Spinal cord (tissue), 9 donors: ENCODE measurements at regions not wholly inside any gene's neighbourhood (a gene's known extent, or its start where the extent isn't known, plus 50 kb on each side); places are given as distances from the start of the nearest gene placed in this dataset.
"Not testable (repeated sequence)": the region's sequence is repeated elsewhere in the genome, so short reads cannot be mapped to it uniquely, and the experiment has no call there.

Source experiments
- DNase-seq, 6 donors: peaks; one replicate each; pipeline versions ENCODE4 v3.0.0 to v3.0.0-alpha.2; 2013 to 2015; ENCODE audit warnings: low spot score in 6 of 6, low read depth in 4 of 6
- H3K27ac ChIP-seq: one replicate; pipeline ENCODE4 v1.5.1; 2013; ENCODE audit warnings: low read depth, low read length, control low read depth
- H3K27me3 ChIP-seq: one replicate; pipeline ENCODE4 v1.6.1; 2013; ENCODE audit warnings: low read length; ENCODE audit not compliant: control insufficient read depth, insufficient read depth
- H3K36me3 ChIP-seq: one replicate; pipeline ENCODE4 v1.6.1; 2013; ENCODE audit warnings: low read length; ENCODE audit not compliant: control insufficient read depth, insufficient read depth
- H3K4me1 ChIP-seq: one replicate; pipeline ENCODE4 v1.6.1; 2013; ENCODE audit warnings: low read length; ENCODE audit not compliant: control insufficient read depth, insufficient read depth
- H3K4me3 ChIP-seq: one replicate; pipeline ENCODE4 v1.5.1; 2013; ENCODE audit warnings: low read depth, low read length, control low read depth
- H3K9me3 ChIP-seq: one replicate; pipeline ENCODE4 v1.6.1; 2013; ENCODE audit warnings: low read length; ENCODE audit not compliant: control insufficient read depth, insufficient read depth
- WGBS: methylation state at CpG from one replicate; pipeline ENCODE4 v1.1.5; 2013; ENCODE audit warnings: missing lambda C conversion rate; ENCODE audit not compliant: insufficient coverage; 5-methylcytosine and 5-hydroxymethylcytosine counted together
- donor health status: healthy.

- no peak overlapping the region for H3K4me3 ChIP-seq
- WGBS = 59% methylated on average over 7 of the region's 10 CpGs
- no peak overlapping the region for H3K27ac ChIP-seq
- peaks cover 6% of the 10 kb centered on the region for H3K4me1 ChIP-seq
- H3K9me3 ChIP-seq = no peaks in the 10 kb centered on the region
- no peak for DNase-seq
- no peaks in the 10 kb centered on the region for H3K36me3 ChIP-seq
- peaks cover 9% of the 10 kb centered on the region for H3K27me3 ChIP-seq
These were observed 183.1 kb downstream of the UACA start for GRCh38 chr15:70580286-70580685.

DNA sequence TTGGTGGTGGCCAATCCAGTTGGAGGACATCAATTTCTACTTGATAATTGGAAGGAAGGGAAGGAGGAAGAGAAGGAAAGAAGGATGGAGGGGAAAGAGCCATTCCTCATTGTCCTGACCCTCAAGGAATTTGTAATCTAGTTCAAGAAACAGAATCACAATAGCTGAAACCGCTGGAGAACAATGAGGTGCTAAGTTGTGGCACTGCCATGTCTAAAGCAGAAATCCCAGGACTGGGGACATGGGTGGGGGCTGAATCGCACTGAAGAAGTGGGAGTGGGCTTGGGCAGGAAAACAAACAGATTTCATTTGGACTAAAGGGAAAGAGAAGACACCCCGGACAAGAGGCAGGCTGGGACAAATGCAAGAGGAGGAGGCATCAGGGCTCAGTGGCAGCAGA is 183.6 kb downstream of the UACA start:
- H3K27ac ChIP-seq = no peak overlapping the region
- no peaks in the 10 kb centered on the region for H3K36me3 ChIP-seq
- peaks cover 6% of the 10 kb centered on the region for H3K27me3 ChIP-seq
- DNase-seq = no peak
- WGBS = 55% methylated on average over 3 of the region's 3 CpGs
- no peaks in the 10 kb centered on the region for H3K9me3 ChIP-seq
- H3K4me1 ChIP-seq = peaks cover under 1% of the 10 kb centered on the region
- H3K4me3 ChIP-seq = no peak overlapping the region

DNA sequence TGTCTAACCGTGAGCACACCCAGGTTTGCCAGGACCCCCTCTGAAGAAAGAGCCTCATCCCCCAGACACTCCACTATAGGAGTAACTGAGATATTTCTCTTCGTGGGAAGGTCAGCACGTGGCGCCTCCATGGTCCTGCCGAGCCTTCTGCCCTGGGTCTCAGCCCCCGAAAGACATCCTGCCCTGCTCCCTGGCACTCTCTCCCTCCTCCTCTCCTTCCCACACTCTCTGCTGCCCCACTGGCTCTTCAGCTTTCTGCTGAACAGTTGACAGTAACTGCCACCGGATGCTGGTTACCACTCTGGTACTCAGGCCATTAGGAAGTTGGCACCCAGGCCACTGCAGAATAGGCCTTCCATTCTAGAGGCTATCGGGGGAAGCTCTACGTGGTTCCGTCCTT is 185.2 kb downstream of the UACA start:
- Histone ChIP-seq H3K27ac (no peak overlapping the region), H3K4me3 (no peak overlapping the region), H3K36me3 (no peaks in the 10 kb centered on the region), H3K4me1 (no peaks in the 10 kb centered on the region), H3K9me3 (no peaks in the 10 kb centered on the region), H3K27me3 (no peaks in the 10 kb centered on the region)
- over 99% methylated on average over 9 of the region's 10 CpGs for WGBS
- DNase-seq = no peak

GRCh38 chr15:70576696-70577095 is 186.7 kb downstream of the UACA start:
- Histone ChIP-seq H3K4me1 (no peaks in the 10 kb centered on the region), H3K4me3 (no peak overlapping the region), H3K36me3 (no peaks in the 10 kb centered on the region), H3K9me3 (no peaks in the 10 kb centered on the region), H3K27me3 (no peaks in the 10 kb centered on the region), H3K27ac (no peak overlapping the region)
- no peak for DNase-seq
- WGBS = no CpG with 5 or more reads among the region's 4 CpGs

- Histone ChIP-seq H3K27me3 (no peaks in the 10 kb centered on the region), H3K4me1 (no peaks in the 10 kb centered on the region), H3K4me3 (no peak overlapping the region), H3K27ac (no peak overlapping the region), H3K9me3 (no peaks in the 10 kb centered on the region), H3K36me3 (no peaks in the 10 kb centered on the region)
- DNase-seq = no peak
- WGBS = 100% methylated on average over 1 of the region's 3 CpGs
These were observed 187.1 kb downstream of the UACA start for GRCh38 chr15:70576276-70576675.

DNA sequence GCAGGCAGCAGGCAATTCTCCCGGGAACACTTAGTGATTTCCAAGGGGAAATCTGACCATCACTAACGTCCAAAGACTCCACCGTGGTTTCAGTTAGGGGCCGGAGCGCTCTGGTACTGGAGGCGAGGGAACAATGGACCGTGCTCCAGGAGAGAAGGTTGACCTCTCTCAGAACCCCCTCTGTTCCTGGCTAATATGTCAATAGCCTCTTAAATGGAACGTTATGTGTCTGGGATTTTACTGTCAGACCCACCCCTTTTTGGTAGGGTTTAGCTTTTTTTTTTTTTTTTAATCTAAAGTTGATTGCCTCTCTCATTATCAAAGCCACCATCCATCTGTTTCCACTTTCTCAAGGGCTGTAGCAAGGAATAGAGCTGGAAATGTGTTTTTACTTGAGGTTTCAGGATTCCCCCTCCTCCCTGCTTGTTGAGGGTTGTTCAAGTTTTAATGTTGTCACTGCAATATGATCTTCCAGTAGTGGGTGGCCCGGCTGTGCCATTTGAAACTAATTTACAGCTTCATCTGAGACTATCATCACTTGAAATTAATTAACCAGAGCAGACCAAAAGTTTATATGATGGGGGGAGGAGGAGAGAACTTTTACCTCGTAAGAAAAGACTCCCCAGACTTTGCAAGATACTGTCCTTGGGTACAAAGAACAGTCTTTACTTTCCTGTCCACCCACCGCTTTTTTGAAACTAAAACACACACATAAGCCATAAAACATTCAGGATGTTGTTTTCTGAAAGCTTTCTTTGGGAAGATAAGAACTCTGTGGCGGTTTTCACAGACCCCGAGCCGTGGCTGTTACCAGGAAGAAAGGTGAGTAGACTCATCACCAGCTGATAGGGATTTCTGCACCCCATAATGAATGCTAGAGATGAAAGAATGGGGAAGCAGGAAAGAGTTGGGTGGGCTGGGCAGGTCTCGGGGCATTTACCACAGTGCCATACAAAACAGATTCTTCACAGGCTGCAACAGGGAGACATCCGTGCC is 187.8 kb downstream of the UACA start:
- Histone ChIP-seq H3K36me3 (no peaks in the 10 kb centered on the region), H3K4me3 (no peak overlapping the region), H3K9me3 (no peaks in the 10 kb centered on the region), H3K27ac (peak overlapping the region; percentile 1), H3K27me3 (no peaks in the 10 kb centered on the region), H3K4me1 (no peaks in the 10 kb centered on the region)
- 70% methylated on average over 3 of the region's 16 CpGs for WGBS
- peak in 2 of 6 donors; percentile 57 to 62 for DNase-seq

DNA sequence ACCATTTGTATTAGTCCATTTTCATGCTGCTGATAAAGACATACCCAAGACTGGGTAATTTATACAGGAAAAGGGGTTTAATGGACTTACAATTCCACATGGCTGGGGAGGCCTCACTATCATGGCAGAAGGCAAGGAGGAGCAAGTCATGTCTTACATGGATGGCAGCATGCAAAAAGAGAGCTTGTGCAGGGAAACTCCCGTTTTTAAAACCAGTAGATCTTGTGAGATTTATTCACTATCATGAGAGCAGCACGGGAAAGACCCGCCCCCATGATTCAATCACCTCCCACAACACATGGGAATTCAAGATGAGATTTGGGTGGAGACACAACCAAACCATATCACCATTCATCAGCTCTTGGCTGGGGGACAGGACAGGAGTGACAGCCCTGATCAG is 189.0 kb downstream of the UACA start:
- not testable (repeated sequence) for H3K9me3 ChIP-seq, H3K27ac ChIP-seq, H3K4me3 ChIP-seq, H3K36me3 ChIP-seq, DNase-seq, H3K4me1 ChIP-seq, H3K27me3 ChIP-seq
- 67% methylated on average over 1 of the region's 3 CpGs for WGBS

DNA sequence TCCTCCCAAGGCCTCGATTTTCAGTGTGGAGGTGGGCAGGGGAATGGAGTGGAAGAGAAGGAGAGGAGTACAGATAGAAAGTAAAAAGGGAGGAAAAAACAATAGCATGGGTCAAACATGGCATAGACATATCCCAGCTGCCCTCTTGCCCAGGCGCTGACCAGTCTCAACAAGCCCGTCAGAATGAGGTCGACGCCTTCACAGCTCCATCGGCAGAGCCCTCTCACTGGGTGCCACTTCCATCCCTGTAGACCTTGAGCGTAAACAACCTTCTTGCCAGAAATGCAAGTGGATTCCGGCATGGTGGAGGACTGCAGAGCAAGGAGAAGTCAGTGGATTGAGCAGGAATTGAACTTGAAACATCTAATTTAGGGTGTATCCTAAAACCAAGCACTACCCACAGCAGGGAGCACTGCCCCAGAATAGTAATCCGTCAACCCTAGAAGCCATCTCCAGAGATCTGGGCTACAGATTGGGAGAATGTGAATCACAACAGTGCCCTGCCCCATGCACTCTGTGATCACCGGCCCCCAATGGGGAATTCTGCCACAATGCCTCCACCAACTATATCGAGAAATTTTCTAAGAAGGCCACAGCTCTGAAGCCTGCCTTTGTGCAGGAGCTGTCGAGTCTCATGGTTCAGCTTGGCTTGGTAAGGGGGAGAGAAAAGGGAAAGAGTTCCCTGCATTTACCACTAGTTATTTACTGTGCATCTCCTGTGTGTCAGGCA is 190.1 kb downstream of the UACA start:
- no peaks in the 10 kb centered on the region for H3K36me3 ChIP-seq
- H3K4me3 ChIP-seq = no peak overlapping the region
- H3K4me1 ChIP-seq = peaks cover 5% of the 10 kb centered on the region
- no peak for DNase-seq
- H3K27ac ChIP-seq = no peak overlapping the region
- no peaks in the 10 kb centered on the region for H3K9me3 ChIP-seq
- H3K27me3 ChIP-seq = no peaks in the 10 kb centered on the region
- WGBS = 97% methylated on average over 7 of the region's 12 CpGs

DNA sequence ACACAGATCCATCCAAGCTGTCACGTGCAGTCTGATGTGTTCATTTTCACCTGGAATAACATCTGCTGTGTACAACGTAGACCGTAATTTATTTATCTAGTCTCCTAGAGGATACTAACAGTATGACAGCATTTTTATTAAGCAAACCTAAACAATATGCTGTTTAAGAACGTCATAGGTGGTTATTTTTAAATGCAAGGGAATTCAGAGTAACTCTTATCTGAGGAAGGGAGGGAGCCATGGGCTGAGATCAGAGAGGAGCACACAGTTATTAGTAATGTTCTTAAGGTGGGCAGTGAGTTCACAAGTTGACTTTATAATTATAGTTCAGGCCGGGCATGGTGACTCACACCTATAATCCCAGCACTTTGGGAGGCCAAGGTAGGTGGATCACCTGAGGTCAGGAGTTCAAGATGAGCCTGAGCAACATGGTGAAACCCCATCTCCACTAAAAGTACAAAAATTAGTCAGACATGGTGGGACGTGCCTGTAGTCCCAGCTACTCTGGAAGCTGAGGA is 193.6 kb downstream of the UACA start:
- Histone ChIP-seq H3K36me3 (no peaks in the 10 kb centered on the region), H3K4me3 (no peak overlapping the region), H3K27me3 (no peaks in the 10 kb centered on the region), H3K9me3 (no peaks in the 10 kb centered on the region), H3K4me1 (peaks cover 12% of the 10 kb centered on the region), H3K27ac (peak overlapping the region; percentile 81)
- DNase-seq = peak in 1 of 6 donors; percentile 40
- no CpG with 5 or more reads among the region's 6 CpGs for WGBS
